DND-41 (cell line): ENCODE measurements at regions not wholly inside any gene's neighbourhood (a gene's known extent, or its start where the extent isn't known, plus 50 kb on each side); places are given as distances from the start of the nearest gene placed in this dataset.

Experiments
- CTCF ChIP-seq: IDR thresholded peaks from 2 replicates; pipeline ENCODE4 v1.5.1; 2012; ENCODE audit warnings: borderline replicate concordance, low read length, moderate library complexity, mild to moderate bottlenecking; ENCODE audit not compliant: poor library complexity, severe bottlenecking; ENCODE audit errors: extremely low read depth
- EZH2 ChIP-seq: IDR thresholded peaks from 3 replicates; pipeline ENCODE4 v1.6.1; 2012; ENCODE audit warnings: borderline replicate concordance, low read depth, mild to moderate bottlenecking, moderate library complexity, low read length, inconsistent platforms; ENCODE audit not compliant: severe bottlenecking

DNA sequence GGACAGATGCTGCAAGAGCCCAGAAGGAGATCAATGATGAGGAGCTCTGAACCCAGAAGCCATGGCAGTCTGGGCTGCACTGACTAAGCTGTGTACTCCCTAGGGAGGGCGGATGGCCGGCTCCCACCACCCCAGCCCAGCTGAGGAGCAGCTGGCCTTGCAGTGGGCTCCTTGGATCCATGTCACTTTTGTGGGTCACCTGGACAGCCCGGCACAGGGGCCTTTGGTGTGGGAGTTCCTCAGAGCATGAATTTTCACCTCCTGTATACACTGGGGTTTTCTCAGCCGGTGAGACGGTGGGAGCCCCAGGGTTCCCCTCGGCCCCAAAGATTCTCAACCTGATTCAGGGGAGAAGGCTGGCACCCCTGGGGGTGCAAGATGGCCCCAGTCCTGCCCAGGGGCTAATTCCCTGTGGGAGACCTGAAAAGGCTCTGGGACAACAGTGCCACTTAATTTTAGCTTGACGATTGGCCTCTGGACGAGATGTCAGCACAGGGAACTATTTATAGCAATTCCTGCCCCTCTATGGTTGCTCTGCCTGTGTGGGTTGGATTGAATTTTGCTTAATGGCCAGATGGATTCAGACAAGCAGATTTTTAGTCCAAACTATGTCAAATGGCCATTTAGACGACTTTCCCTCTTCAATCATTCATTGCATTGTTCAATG, 121.6 kb upstream of the PMEPA1 start:
- TF ChIP-seq CTCF (no peak), EZH2 (no peak)
